CD4-positive, alpha-beta T cell treated with Interferon alpha-2 for 1 hour (primary cell): ENCODE measurements at regions not wholly inside any gene's neighbourhood (a gene's known extent, or its start where the extent isn't known, plus 50 kb on each side); places are given as distances from the start of the nearest gene placed in this dataset.
"Not testable (repeated sequence)": the region's sequence is repeated elsewhere in the genome, so short reads cannot be mapped to it uniquely, and the experiment has no call there.

Source experiments
- DNase-seq, 2 donors: peaks; one replicate each; pipeline ENCODE4 v3.0.0-alpha.2; 2020 to 2022

DNA sequence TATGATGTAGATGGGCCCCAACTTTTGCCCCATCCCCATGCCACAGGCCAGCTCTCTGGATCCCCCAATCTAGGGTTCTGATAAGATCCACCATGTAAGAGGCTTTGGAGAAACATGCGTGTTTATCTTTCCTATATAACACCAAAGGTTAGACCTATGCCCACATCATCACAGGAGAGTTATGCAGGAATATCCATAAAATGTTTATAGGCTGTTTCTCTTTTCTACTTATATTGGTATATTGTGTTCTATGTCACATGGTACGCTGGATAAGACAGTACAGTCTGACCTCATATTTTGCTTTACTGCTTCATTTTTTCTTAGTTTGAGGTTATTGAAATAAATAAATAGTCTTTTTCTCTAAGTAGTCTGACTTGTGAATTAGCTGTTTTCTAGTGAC is 1013.9 kb upstream of the GYPC start:
- DNase-seq, result no peak

DNA sequence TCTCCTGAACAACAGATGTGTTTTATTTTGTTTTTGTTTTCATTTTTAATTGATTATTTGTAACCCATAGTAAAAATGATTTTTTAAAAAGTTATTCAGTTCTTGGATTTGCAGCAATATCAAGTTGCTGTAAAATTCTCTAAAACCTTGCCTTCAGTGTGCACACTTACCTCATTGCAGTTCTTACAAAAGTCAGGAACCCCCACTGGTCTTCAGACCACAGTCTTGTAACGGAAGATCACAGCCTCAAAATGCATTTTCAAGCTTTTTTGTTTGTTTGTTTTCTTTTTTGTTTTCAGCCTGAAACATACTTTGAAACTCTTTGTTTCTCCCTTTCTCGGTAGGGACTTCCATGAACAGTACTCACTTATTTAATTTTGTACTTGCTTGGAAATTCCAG is 1012.8 kb upstream of the GYPC start:
- no peak for DNase-seq

DNA sequence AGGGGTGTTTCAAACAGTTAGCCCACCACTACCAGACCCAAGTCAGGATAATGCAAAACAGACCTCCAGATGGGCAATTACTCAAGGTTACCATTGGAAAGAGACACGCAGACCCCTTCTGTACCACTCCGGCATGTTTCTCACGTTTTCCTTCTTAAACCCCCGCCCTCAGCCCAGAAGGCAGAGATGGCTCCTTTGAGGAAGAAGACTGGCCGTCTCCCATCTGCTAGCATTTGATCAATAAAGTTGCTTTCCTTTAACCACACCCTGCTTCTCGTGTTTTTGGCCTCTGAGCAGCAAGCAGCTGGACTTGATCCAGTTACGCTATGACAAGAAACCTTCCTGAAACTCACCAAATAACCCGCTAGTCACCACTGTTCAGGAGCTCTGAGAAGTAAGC is 1012.4 kb upstream of the GYPC start:
- no peak for DNase-seq

DNA sequence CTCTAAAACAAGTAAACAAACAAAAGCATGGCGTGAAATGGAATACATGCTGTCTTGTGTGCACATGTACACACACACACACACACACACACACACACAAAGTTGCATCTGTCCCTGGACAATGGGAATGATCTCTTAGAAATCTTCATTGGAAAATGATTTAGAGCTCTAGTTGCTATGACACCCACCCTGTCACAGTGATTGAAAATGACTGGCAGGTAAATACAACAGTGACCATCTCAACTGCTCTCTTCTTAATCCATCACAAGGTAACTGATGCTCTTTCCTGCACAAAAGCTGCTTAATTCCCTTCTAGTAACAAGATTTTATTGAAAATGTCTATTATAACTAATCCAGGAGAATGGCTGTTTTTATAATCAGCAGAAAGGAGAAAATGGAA is 1011.7 kb upstream of the GYPC start:
- no peak for DNase-seq

DNA sequence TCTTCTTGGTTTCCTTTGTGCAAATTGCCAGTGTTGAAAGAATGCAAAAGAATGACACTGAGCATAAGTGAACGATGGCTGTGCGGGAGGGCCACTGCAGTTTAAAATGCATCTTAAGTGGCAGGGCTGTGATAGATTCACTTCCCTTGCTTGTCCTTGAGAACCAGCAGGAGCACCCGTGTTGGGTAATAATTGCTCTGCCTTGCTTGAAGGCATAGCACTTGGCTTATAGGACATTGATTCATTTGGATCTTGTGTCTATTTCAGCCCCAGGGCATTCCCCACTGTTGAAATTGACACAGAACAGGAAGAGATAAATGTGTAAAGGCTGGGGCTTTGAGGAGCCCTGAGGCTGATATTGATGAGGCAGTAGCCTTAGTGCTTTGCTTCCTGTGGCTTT is 1003.7 kb upstream of the GYPC start:
- DNase-seq, result no peak

DNA sequence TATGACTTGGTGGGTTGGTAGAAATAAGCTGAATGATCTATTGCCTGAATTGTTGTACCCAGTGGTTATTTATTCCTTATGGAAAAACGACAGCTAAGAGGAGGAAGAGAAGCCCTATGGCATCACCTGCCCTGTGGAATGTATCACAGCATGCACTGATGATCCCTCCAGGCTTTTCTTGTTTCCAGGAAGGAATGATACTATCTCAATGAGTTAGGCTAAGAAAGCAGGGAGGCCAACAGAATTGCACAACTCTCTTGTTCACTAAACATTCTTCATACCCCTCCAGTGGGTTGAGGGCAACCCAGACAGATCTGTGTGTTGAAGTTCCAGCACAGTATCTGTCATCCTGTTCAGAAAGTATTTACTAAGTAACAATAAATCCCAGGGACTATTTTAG is 1001.7 kb upstream of the GYPC start:
- DNase-seq, result no peak

DNA sequence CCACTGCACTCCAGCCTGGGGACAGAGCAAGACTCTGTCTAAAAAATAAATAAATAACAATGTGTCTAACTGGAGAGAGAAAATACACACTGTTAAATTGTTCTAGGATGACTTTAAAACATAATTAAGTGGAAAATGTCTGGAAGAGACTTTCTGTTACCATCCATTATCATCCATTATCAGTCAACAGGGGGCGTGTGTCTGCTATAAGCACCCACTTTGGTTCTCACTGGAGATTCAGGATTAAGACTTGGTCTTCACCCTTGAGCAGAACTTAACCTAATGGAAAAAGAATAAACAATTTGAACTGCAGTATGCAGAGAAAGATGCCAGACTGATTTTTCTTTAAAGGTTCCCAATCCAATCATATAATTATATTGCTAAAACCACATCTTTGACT is 999.8 kb upstream of the GYPC start:
- DNase-seq, result no peak

DNA sequence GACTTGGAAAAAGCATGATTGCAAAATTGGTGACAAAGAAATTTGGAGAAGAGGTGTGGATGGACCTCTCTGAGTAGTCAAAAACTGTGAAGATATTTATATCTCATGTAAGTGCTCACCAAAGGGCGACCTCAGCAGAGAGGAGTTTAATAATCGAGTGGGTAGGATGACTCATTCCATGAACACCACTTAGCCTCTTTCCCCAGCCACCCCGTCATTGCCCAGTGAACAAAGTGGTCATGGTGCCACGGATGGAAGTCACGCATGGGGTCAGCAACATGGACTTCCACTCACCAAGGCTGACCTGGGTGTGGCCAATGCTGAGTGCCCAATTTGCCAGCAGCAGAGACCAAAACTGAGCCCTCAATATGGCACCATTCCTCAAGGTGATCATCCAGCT is 997.4 kb upstream of the GYPC start:
- DNase-seq, result no peak

DNA sequence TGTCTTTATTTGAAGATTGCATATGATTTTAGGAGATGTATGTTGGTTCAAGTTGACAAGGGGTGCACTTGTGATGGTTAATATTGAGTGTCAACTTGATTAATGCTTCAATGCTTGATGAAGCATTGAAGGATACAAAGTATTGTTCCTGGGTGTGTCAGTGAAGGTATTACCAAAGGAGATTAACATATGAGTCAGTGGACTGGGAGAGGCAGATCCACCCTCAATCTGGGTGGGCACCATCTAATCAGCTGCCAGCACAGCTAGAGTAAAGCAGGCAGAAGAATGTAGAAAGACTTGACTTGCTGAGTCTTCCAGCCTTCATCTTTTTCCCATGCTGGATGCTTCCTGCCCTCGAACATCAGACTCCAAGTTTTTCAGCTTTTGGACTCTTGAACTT is 995.6 kb upstream of the GYPC start:
- DNase-seq, result not testable (repeated sequence)

DNA sequence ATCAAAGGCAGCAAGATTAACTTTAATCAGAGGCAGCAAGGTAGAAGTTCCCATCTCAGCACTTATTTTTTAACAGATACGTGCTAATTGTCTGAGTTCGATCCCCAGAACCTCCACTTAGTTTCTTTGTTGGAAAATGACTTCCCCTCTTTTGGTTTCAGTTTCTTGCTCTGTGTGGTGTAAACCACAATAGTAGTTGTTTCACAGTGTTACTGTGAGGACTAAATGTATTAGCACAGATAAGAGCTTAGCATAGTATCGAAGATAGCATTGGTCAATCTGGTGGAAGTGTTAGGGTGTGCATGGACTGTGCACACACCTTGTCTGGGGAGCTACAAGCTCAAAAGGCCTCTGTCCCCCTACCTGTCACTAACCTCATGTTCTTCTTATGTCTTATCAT is 988.3 kb upstream of the GYPC start:
- DNase-seq, result no peak

DNA sequence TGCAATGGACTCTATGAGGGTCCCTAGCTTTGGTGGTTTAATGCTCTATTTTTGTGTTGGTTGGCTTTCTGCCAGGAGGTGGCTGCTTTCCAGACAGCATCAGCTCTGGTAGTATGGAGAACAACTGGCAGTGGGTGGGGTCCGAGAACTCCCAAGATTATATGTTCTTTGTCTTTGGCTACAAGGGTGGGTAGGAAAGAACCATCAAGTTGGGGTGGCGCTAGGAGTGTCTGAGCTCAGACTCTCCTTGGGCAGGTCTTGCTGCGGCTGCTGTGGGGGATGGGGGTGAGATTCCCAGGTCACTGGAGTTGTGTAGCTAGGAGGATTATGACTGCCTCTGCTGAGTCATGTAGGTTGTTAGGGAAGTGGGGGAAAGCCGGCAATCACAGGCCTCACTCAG is 976.1 kb upstream of the GYPC start:
- no peak for DNase-seq

DNA sequence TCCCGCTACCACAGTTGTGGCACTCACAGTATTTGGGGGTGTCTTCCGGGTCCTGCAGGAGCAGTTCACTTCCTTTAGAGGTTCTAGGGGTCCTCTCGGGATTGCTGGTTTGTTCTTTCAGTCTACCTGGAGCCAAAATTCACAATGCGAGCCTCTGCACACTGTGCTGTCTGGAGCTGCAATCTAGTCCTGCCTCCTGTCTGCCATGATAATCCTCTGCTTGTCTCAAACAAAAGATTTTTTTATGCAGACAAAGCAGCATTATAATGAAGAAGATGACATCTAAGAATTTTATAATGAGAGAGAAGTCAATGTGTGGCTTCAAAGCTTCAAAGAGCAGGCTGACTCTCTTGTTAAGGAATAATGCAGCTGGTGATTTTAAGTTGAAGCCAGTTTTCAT is 975.1 kb upstream of the GYPC start:
- no peak for DNase-seq

DNA sequence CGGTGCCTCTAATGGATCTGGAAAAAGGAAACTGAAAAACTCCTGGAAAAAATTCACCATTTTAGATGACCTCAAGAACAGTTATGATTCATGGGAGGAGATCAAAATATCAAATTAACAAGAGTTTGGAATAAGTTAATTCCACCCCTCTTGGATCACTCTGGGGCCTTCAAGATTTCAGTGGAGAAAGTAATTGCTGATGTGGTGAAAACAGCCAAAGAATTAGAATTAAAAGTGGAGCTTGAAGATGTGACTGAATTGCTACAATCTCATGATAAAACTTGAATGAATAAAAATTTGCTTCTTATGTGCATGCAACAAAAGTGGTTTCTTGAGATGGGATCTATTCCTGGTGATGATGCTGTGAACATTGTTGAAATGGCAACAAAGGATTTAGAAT is 974.4 kb upstream of the GYPC start:
- DNase-seq, result no peak

DNA sequence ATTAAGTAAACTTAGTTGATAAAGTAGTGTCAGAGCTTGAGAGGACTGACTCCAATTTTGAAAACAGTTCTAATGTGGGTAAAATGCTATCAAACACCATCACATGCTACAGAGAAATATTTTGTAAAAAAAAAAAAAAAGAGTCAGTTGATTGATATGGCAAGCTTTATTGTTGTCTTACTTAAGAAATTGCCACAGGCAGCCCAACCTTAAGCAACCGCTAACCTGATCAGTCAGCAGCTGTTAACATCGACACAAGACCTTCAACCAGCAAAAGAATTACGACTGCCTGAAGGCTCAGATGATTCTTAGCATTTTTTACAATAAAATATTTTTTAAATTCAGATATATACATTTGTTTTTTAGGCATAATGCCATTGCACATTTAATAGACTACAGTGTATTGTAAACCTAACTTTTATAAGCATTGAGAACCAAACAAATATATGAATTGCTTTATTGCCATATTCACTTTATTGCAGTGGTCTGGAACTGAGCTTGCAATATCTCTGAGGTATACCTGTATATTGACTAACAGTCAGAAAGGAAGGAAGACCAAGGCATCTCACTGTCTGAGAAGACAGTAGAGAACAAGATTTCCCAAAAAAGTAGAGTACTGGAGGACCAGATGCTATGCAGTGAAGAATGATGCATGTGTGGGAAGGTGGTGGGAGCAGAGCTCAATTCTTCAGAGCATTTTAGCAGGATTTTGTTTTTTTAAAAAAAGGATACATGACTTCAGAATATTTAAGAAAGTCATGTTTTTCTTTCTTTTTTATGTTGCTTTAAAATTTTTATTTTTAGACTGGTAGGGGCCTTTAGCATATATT is 973.8 kb upstream of the GYPC start:
- DNase-seq, result no peak

DNA sequence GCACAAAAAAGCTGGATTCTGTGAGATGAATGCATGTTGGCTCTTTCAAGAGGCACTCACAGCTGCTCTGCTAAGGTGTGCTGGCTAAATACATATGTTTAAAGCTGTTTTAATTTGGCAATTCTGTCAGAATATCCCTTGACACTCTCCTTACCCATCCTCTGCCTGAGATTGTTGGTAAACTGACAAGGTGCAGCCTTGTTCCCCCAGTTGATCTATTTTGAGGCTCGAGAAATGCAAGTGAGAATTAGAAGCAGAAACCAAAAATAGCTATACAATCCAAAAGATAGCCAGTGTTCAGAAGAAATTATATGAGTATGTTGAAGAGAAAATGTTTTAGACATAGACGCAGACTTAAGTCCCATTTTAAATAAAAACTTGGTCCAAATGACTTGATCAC is 971.7 kb upstream of the GYPC start:
- no peak for DNase-seq

DNA sequence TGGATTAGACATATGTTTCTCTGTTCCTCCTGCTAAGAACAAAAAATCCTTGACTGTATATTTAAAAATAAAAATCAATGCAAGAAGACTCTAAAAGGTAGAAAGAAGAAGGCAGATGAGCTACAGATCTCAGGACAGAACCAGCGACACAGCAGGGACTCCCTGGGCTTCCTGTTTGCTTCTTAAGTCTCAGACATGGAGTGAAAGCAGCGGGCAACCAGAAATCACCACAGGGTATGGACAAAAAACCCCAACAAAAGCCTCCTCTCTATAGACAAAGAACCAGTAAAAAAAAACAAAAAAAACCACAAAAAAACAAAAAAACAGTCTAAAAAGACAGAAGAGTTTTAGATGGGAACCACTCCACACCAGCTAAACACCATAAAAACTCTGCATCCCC is 971.0 kb upstream of the GYPC start:
- no peak for DNase-seq

DNA sequence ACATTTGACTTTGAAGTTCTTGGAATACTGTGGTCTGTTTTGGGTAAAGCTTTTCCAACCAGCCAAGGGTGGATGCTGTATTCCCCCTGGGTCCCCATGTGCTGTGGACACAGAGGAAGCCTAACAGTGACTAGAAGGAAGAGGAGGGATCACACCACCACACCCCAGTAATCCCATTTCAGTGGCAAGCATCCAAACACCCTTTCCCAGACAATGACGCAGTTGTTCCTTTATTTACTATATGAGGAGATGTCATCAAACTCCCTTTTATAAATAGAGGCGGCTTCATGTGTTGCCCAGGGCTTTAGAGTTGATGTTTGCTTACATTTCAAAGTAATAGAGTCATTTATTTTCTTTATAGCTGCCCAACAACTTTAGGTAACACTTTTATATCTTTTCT is 959.4 kb upstream of the GYPC start:
- no peak for DNase-seq

DNA sequence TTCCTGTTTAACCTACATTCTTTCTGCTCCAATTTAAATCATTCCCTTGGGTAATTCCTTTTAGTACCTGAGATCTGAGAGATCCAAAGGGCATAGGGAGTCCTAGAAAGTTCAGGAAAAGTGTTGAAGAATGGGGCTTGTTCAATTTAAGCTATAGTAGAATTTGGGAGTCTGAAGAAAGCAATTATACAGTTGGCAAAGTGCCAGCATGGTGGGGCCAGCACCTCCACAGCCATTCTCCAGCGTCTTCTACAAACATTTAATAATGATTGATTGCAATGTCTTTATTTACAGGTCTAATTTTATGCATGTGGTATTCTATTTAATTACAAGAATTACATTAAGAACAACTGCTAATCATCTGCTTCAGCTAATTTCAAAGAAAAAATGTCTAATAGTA is 957.7 kb upstream of the GYPC start:
- no peak for DNase-seq

DNA sequence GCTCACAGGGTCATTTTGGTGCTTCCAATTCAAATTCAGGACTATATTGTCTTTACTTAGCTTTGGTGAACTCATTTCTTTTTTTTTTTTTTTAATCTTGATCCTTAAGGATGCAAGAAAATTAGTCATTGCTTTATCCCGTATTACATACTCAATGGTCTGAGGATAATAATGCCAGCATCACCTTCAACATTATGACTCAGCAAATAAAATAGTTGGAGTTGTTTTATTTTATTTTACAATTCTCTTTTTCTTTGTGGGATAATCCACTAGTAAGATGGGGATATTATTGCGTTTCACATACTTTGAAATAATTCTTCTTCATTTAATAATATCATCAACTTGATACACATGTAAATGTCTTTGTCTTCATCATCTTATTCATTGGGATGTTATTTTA is 954.9 kb upstream of the GYPC start:
- DNase-seq, result no peak

DNA sequence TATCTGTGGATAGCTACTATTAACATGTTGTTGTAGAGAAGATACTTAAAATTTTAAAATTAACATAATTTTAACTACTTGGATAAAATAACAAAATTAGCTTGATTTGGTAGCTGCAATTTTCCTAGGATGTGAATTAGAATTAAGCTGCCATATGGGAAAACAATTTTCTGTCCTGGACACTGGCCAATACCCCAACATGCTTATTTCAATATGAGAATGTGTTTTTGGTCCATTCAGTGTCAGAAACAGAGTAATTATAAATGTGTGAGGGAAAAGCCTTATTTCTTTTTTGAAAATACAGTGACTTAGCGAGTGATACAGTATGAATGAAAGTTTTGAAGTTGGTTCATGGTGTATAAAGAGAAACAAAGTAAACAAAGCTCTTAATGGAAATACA is 948.3 kb upstream of the GYPC start:
- no peak for DNase-seq

DNA sequence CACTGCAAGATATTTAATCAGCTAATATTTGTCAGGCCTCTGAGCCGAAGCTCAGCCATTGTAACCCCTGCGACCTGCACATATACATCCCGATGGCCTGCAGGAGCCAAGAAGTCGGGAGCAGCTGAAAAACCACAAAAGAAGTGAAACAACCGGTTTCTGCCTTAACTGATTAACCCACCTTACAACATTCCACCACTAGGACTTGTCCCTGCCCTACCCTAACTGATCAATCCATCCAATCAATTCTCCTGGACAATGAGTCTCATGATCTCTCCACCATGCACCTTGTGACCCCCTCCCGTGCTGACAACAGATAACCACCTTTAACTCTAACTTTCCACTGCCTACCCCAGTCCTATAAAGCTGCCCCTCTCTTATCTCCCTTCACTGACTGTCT is 945.4 kb upstream of the GYPC start:
- DNase-seq, result no peak

DNA sequence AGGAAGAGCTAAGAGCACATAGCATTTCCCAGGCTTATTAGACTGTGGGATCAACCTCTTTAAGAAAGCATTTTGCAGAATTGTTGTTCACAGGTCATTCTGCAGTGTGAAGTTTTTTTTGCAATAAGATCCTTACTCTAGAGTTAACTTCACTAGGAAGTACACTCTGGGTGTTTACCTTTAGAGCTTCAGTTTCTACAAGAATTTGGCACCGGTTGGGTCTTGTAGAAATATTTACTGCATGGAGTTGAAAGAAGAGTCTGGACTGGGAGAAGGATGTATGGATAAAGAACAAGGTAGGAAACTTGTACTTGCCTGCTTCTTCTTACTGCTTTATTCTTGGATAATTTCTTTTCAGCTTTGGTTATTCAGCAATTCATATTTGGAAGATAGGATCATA is 944.9 kb upstream of the GYPC start:
- DNase-seq, result no peak

DNA sequence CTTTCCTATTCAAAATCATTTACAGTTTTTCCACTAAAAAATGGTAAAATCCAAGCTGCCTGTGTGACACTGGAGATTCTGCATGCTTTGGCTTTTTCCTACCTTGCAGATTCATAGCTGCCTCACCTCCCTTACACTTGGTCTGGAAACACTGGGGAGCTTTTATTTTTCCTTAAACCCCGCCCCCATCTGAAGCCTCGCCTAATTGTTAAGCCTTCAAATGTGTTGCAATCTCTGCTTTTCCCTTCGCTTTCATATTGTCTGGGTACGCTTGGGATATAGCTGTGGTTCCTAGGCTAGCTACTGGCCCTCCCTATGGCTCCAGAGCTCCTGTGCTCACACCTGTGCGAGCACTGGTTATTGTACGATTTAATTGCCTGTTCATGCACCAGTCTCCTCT is 942.4 kb upstream of the GYPC start:
- no peak for DNase-seq

DNA sequence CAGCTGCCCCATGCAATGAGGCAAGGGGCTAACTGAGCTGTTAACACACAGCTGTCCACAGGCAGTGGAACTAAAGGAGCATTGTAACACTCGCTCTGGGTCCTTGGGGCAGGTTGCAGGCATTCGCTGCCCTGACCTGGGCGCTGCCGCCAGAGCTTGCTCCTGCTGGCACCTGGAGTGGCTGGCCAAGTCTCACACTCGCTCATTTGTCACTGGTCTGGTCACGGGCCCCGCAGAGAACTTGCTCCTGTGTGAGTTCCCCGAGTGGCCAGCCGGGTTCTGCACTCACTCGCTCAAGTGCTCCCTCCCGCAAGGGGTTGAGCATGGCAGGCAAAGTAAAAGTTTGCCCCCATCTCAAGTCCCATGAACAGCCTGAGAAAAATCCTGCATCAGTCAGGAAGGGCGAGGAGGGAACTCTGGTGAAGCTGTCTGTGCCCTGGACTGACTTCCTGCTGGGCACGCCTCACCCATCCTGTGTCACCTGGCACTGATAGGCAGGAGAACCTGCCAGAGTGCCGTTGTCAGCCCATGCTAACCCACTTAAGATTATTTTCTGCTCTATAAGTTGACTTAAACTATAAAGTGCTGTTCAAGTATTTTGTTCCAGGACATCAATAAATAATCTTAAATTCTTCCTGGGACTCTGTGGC is 934.8 kb upstream of the GYPC start:
- DNase-seq, result no peak

DNA sequence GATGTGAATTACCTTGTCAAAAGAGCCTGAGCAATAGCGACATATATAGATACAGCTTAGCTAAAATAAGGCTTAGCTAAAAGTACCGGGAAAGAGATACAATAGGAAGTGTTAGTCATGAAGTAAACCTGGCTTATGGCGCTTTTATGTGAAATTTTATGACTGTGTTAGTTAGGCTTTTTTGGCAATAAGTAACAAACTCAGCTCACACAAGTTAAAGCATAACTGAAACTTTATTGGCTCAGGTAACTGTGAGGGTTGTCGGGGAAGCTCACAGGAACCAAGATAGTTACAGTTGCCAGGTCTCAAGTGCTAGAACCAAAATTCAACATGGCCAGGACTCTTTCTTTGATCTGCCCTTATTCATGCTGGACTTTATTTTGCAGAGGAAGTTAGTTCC is 925.0 kb upstream of the GYPC start:
- DNase-seq, result no peak
